Natural killer cell (primary cell): ENCODE measurements at regions not wholly inside any gene's neighbourhood (a gene's known extent, or its start where the extent isn't known, plus 50 kb on each side); places are given as distances from the start of the nearest gene placed in this dataset.

Source experiments
- ATAC-seq, 3 donors: fragments of 150-1000 bp in 2 of 3; fragments of 200-7000 bp in 1 of 3; cut with Tn5 transposase; 1 replicate in 1 of 3; 2 replicates in 2 of 3; pipeline ENCODE4 v1.10.0; 2021; ENCODE audit warnings: mild to moderate bottlenecking in 2 of 3, moderate library complexity in 2 of 3
- DNase-seq, 2 donors: peaks; one replicate each; pipeline versions ENCODE4 v3.0.0 to v3.0.0-alpha.2; 2013 to 2021; ENCODE audit warnings: mixed read lengths in 1 of 2
- H3K27ac ChIP-seq: one replicate; pipeline ENCODE4 v1.5.1; 2013; ENCODE audit warnings: mild to moderate bottlenecking, low read length
- H3K27me3 ChIP-seq: one replicate; pipeline ENCODE4 v1.6.1; 2013; ENCODE audit warnings: low read length; ENCODE audit not compliant: control insufficient read depth, insufficient read depth
- H3K36me3 ChIP-seq: one replicate; pipeline ENCODE4 v1.6.1; 2013; ENCODE audit warnings: low read length; ENCODE audit not compliant: control insufficient read depth, insufficient read depth
- H3K4me1 ChIP-seq: one replicate; pipeline ENCODE4 v1.6.1; 2013; ENCODE audit warnings: low read length; ENCODE audit not compliant: control insufficient read depth, insufficient read depth
- H3K4me3 ChIP-seq: one replicate; pipeline ENCODE4 v1.5.1; 2013; ENCODE audit warnings: low read length
- H3K9me3 ChIP-seq: one replicate; pipeline ENCODE4 v1.6.1; 2013; ENCODE audit warnings: low read length; ENCODE audit not compliant: control insufficient read depth, insufficient read depth
- H3K27ac Mint-ChIP-seq, 2 donors: one replicate each; pipeline ENCODE4 v1.8.0; 2022; ENCODE audit warnings: mild to moderate bottlenecking in 2 of 2, mixed read lengths in 2 of 2, moderate library complexity in 1 of 2
- H3K27me3 Mint-ChIP-seq, 2 donors: one replicate each; pipeline ENCODE4 v1.8.0; 2022; ENCODE audit warnings: low read depth in 2 of 2, mixed read lengths in 2 of 2
- H3K36me3 Mint-ChIP-seq: one replicate; pipeline ENCODE4 v1.8.0; 2022; ENCODE audit warnings: mixed read lengths
- H3K4me1 Mint-ChIP-seq, 2 donors: one replicate each; pipeline ENCODE4 v1.8.0; 2022; ENCODE audit warnings: mixed read lengths in 2 of 2
- H3K4me3 Mint-ChIP-seq: one replicate; pipeline ENCODE4 v1.8.0; 2022; ENCODE audit warnings: mild to moderate bottlenecking, moderate library complexity, mixed read lengths
- H3K9me3 Mint-ChIP-seq, 2 donors: one replicate each; pipeline ENCODE4 v1.8.0; 2022; ENCODE audit warnings: mixed read lengths in 2 of 2
- CTCF ChIP-seq: fragments of 200-600 bp; IDR thresholded peaks from one replicate; pipeline ENCODE4 v1.8.0; 2022; ENCODE audit warnings: antibody characterized with exemption
- WGBS: methylation state at CpG from one replicate; pipeline ENCODE4 v1.1.7; 2013; ENCODE audit warnings: missing lambda C conversion rate; ENCODE audit not compliant: insufficient coverage; 5-methylcytosine and 5-hydroxymethylcytosine counted together
- intact Hi-C: fragments of 100-400 bp; cut with micrococcal nuclease; formaldehyde crosslinking; loops from one replicate; pipeline ENCODE4 v1.14.2; 2022

DNA sequence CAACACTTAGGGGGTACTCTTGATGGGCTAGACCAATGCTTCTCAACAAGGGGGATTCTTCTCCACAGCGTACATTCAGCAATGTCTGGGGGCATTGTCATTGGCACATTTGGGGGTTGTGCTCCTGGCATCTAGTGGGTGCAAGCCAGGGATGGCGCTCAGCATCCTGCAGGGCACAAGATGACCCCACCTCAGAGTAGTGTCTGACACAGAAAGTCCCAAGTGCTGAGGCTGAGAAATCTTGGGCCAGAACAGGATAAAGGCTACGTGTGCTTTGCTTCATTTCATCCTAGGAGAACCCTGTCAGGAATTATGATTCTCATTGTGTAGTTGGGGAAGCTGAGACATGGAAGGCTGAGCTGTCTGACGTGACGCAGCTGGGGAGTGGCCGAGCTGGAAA lies 298.6 kb downstream of the CDH26 start:
- Histone ChIP-seq H3K4me3 (no peak overlapping the region), H3K4me1 (no peaks in the 10 kb centered on the region), H3K27ac (no peak overlapping the region), H3K36me3 (no peaks in the 10 kb centered on the region), H3K27me3 (no peaks in the 10 kb centered on the region), H3K9me3 (no peaks in the 10 kb centered on the region)
- intact Hi-C loops = no loop called here
- TF ChIP-seq CTCF = no peak
- ATAC-seq (no peak), DNase-seq (no peak)
- Mint-ChIP-seq H3K27ac (no peak overlapping the region), H3K27me3 (no peaks in the 10 kb centered on the region), H3K9me3 (no peaks in the 10 kb centered on the region), H3K4me3 (no peak overlapping the region), H3K4me1 (peaks cover 0 to 5% of the 10 kb centered on the region in 2 donors), H3K36me3 (no peaks in the 10 kb centered on the region)
- 90% methylated on average over 6 of the region's 6 CpGs for WGBS

GRCh38 chr20:60257671-60258070 lies 299.4 kb downstream of the CDH26 start:
- TF ChIP-seq CTCF = no peak
- H3K4me3 ChIP-seq = no peak overlapping the region
- DNase-seq (no peak), ATAC-seq (no peak)
- no peaks in the 10 kb centered on the region for H3K4me1 ChIP-seq
- H3K36me3 ChIP-seq = no peaks in the 10 kb centered on the region
- intact Hi-C loops = no loop called here
- no peaks in the 10 kb centered on the region for H3K36me3 Mint-ChIP-seq
- H3K9me3 Mint-ChIP-seq = no peaks in the 10 kb centered on the region
- peaks cover 0 to 5% of the 10 kb centered on the region in 2 donors for H3K4me1 Mint-ChIP-seq
- no peaks in the 10 kb centered on the region for H3K9me3 ChIP-seq
- H3K27me3 ChIP-seq = no peaks in the 10 kb centered on the region
- no peak overlapping the region for H3K27ac Mint-ChIP-seq
- H3K27ac ChIP-seq = no peak overlapping the region
- 74% methylated on average over 3 of the region's 3 CpGs for WGBS
- H3K4me3 Mint-ChIP-seq = no peak overlapping the region
- no peaks in the 10 kb centered on the region for H3K27me3 Mint-ChIP-seq

DNA sequence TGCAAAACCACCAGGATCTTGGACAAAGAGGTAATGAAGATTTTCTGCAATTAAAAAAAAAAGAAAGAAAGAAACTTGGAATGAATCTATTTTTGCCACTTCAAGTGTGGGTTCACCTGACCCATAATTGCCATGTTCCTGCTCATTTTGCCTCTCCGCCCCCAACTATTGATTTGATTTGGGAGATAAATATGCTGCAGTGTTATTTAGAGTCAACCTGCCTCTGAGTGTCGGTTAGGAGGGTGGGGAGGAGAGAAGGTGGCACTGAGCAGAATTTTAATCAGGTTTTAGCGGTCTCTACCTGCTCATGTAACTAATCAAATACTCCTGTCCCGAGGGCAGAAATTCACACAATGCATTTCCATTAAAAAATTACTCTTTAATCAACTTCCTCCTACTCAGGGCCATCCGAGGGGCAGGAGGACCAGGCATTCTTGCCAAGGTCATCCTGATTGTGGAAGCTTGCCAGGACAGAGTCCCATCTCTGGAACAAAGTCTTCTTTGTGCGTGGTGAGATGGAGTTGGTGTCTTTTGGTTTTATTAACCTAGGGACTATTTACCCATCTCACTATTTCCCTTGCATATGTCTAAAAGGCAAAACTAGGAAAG lies 300.1 kb downstream of the CDH26 start:
- Mint-ChIP-seq H3K4me1 (peaks cover 0 to 5% of the 10 kb centered on the region in 2 donors), H3K4me3 (no peak overlapping the region), H3K27me3 (no peaks in the 10 kb centered on the region), H3K36me3 (no peaks in the 10 kb centered on the region), H3K27ac (no peak overlapping the region), H3K9me3 (no peaks in the 10 kb centered on the region)
- no peaks in the 10 kb centered on the region for H3K9me3 ChIP-seq
- H3K27ac ChIP-seq = no peak overlapping the region
- H3K36me3 ChIP-seq = no peaks in the 10 kb centered on the region
- no peak for DNase-seq
- no peak overlapping the region for H3K4me3 ChIP-seq
- no peak for TF ChIP-seq CTCF
- no peak for ATAC-seq
- intact Hi-C loops = no loop called here
- 73% methylated on average over 5 of the region's 6 CpGs for WGBS
- no peaks in the 10 kb centered on the region for H3K27me3 ChIP-seq
- H3K4me1 ChIP-seq = no peaks in the 10 kb centered on the region

DNA sequence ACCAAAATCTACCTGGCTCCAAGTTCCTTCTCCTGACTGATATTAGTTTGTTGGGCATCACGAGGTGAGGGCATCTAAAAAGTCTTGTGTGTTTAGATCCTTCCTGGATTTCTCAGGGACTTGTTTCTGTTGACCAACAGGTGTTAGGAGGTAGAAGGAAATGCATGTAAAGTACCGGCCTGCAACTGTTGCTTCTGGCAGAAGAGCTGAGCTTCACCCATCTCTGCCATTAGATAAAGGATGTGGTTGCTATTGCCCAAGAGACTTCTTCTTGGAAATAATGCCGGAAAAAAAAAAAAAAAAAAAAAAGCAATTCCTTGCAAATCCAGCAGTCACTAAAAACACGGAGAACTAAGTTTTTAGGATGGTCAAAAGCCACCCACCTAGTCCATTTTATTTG lies 303.1 kb downstream of the CDH26 start:
- no peaks in the 10 kb centered on the region for H3K9me3 Mint-ChIP-seq
- no peak for ATAC-seq
- Histone ChIP-seq H3K4me1 (no peaks in the 10 kb centered on the region), H3K4me3 (no peak overlapping the region), H3K36me3 (no peaks in the 10 kb centered on the region), H3K27ac (no peak overlapping the region), H3K27me3 (no peaks in the 10 kb centered on the region), H3K9me3 (no peaks in the 10 kb centered on the region)
- 83% methylated on average over 4 of the region's 4 CpGs for WGBS
- H3K4me1 Mint-ChIP-seq = peaks cover 0 to under 1% of the 10 kb centered on the region in 2 donors
- no peaks in the 10 kb centered on the region for H3K27me3 Mint-ChIP-seq
- no peaks in the 10 kb centered on the region for H3K36me3 Mint-ChIP-seq
- intact Hi-C loops = no loop called here
- TF ChIP-seq CTCF = no peak
- no peak overlapping the region for H3K4me3 Mint-ChIP-seq
- no peak overlapping the region for H3K27ac Mint-ChIP-seq
- DNase-seq = no peak
